Smooth muscle cell (in vitro differentiated cells): ENCODE measurements at regions not wholly inside any gene's neighbourhood (a gene's known extent, or its start where the extent isn't known, plus 50 kb on each side); places are given as distances from the start of the nearest gene placed in this dataset.

ENCODE experiments used
- DNase-seq: peaks from one replicate; lab custom pipeline; 2025; ENCODE audit not compliant: unreplicated experiment; lab: John Stamatoyannopoulos, UW
- H2AFZ ChIP-seq: fragments of 200-600 bp; sonication (generic); 2 replicates; pipeline ENCODE4 v1.6.0; 2016; ENCODE audit warnings: antibody characterized with exemption, low read depth, mild to moderate bottlenecking
- H3F3A ChIP-seq: fragments of 200-600 bp; sonication (generic); 2 replicates; pipeline ENCODE4 v1.6.0; 2017; ENCODE audit warnings: antibody characterized with exemption, low read depth
- H3K27ac ChIP-seq: fragments of 200-600 bp; sonication (generic); 2 replicates; pipeline ENCODE4 v1.5.1; 2016; ENCODE audit warnings: low read depth, mild to moderate bottlenecking
- H3K27me3 ChIP-seq: fragments of 200-600 bp; sonication (generic); 2 replicates; pipeline ENCODE4 v1.6.1; 2016; ENCODE audit warnings: low read depth, mild to moderate bottlenecking
- H3K36me3 ChIP-seq: fragments of 200-600 bp; sonication (generic); 2 replicates; pipeline ENCODE4 v1.5.1; 2016; ENCODE audit warnings: low read depth
- H3K4me1 ChIP-seq: fragments of 200-600 bp; sonication (generic); 2 replicates; pipeline ENCODE4 v1.5.1; 2016; ENCODE audit warnings: low read depth
- H3K4me2 ChIP-seq: fragments of 200-600 bp; sonication (generic); 2 replicates; pipeline ENCODE4 v1.6.0; 2016; ENCODE audit warnings: mild to moderate bottlenecking
- H3K4me3 ChIP-seq: fragments of 200-600 bp; sonication (generic); 2 replicates; pipeline ENCODE4 v1.5.1; 2016; ENCODE audit warnings: mild to moderate bottlenecking
- H3K79me2 ChIP-seq: fragments of 200-600 bp; sonication (generic); 2 replicates; pipeline ENCODE4 v1.6.0; 2016; ENCODE audit warnings: low read depth, mild to moderate bottlenecking
- H3K9ac ChIP-seq: fragments of 200-600 bp; sonication (generic); 2 replicates; pipeline ENCODE4 v1.6.0; 2016; ENCODE audit warnings: low read depth
- H3K9me3 ChIP-seq: fragments of 200-600 bp; sonication (generic); replicated peaks from 2 replicates; pipeline ENCODE4 v1.5.1; 2016; ENCODE audit warnings: low read depth
- H4K20me1 ChIP-seq: fragments of 200-600 bp; sonication (generic); 2 replicates; pipeline ENCODE4 v1.6.0; 2016; ENCODE audit warnings: low read depth
- CTCF ChIP-seq: fragments of 200-600 bp; sonication (generic); IDR thresholded peaks from 2 replicates; pipeline ENCODE4 v1.5.1; 2017; ENCODE audit warnings: borderline replicate concordance, mild to moderate bottlenecking, antibody characterized with exemption; ENCODE audit not compliant: insufficient read depth, poor library complexity, severe bottlenecking
- WGBS: methylation state at CpG from one replicate; pipeline ENCODE4 v1.1.7; 2016; ENCODE audit warnings: low lambda C conversion rate; 5-methylcytosine and 5-hydroxymethylcytosine counted together

- 25% methylated on average over 7 of the region's 7 CpGs for WGBS
- Histone ChIP-seq H3K79me2 (no peaks in the 10 kb centered on the region), H3K27me3 (peaks cover 29% of the 10 kb centered on the region), H3K27ac (no peak overlapping the region), H3K36me3 (no peaks in the 10 kb centered on the region), H3F3A (no peaks in the 10 kb centered on the region), H3K4me3 (peak overlapping the region; percentile 59), H3K4me2 (peak overlapping the region; percentile 87), H3K4me1 (peaks cover 14% of the 10 kb centered on the region), H3K9ac (no peak overlapping the region), H4K20me1 (no peaks in the 10 kb centered on the region), H2AFZ (no peak overlapping the region), H3K9me3 (no peaks in the 10 kb centered on the region)
- no peak for DNase-seq
- no peak for TF ChIP-seq CTCF
These were observed 717.0 kb upstream of the WWC1 start for GRCh38 chr5:167574464-167574863.

GRCh38 chr5:167575330-167575729, 716.1 kb upstream of the WWC1 start:
- TF ChIP-seq CTCF = no peak
- no peaks in the 10 kb centered on the region for H3K9me3 ChIP-seq
- H3K27ac ChIP-seq = no peak overlapping the region
- H3K36me3 ChIP-seq = no peaks in the 10 kb centered on the region
- H3K4me1 ChIP-seq = peaks cover 14% of the 10 kb centered on the region
- 84% methylated on average over 5 of the region's 5 CpGs for WGBS
- no peaks in the 10 kb centered on the region for H3K79me2 ChIP-seq
- no peak for DNase-seq
- H2AFZ ChIP-seq = no peak overlapping the region
- H4K20me1 ChIP-seq = no peaks in the 10 kb centered on the region
- H3K4me3 ChIP-seq = no peak overlapping the region
- H3K4me2 ChIP-seq = no peak overlapping the region
- peaks cover 29% of the 10 kb centered on the region for H3K27me3 ChIP-seq
- H3F3A ChIP-seq = no peaks in the 10 kb centered on the region
- no peak overlapping the region for H3K9ac ChIP-seq

- Histone ChIP-seq H3F3A (no peaks in the 10 kb centered on the region), H3K79me2 (no peaks in the 10 kb centered on the region), H3K4me1 (peaks cover 14% of the 10 kb centered on the region), H3K4me2 (no peak overlapping the region), H3K36me3 (no peaks in the 10 kb centered on the region), H3K27ac (no peak overlapping the region), H3K9me3 (no peaks in the 10 kb centered on the region), H3K4me3 (no peak overlapping the region), H4K20me1 (no peaks in the 10 kb centered on the region), H3K27me3 (peaks cover 29% of the 10 kb centered on the region), H2AFZ (no peak overlapping the region), H3K9ac (no peak overlapping the region)
- no peak for TF ChIP-seq CTCF
- 76% methylated on average over 2 of the region's 2 CpGs for WGBS
- DNase-seq = no peak
These were observed 715.3 kb upstream of the WWC1 start for GRCh38 chr5:167576126-167576525.

GRCh38 chr5:167576897-167577296, 714.5 kb upstream of the WWC1 start:
- TF ChIP-seq CTCF = no peak
- H3K4me3 ChIP-seq = no peak overlapping the region
- H3K4me2 ChIP-seq = no peak overlapping the region
- H3K4me1 ChIP-seq = peaks cover 14% of the 10 kb centered on the region
- no peaks in the 10 kb centered on the region for H3K36me3 ChIP-seq
- 39% methylated on average over 4 of the region's 4 CpGs for WGBS
- no peaks in the 10 kb centered on the region for H3K9me3 ChIP-seq
- H4K20me1 ChIP-seq = no peaks in the 10 kb centered on the region
- no peak for DNase-seq
- no peaks in the 10 kb centered on the region for H3F3A ChIP-seq
- no peaks in the 10 kb centered on the region for H3K79me2 ChIP-seq
- no peak overlapping the region for H2AFZ ChIP-seq
- H3K27ac ChIP-seq = no peak overlapping the region
- peaks cover 29% of the 10 kb centered on the region for H3K27me3 ChIP-seq
- H3K9ac ChIP-seq = no peak overlapping the region
